ENCODE measurements at regions not wholly inside any gene's neighbourhood (a gene's known extent, or its start where the extent isn't known, plus 50 kb on each side); places are given as distances from the start of the nearest gene placed in this dataset.

DNA sequence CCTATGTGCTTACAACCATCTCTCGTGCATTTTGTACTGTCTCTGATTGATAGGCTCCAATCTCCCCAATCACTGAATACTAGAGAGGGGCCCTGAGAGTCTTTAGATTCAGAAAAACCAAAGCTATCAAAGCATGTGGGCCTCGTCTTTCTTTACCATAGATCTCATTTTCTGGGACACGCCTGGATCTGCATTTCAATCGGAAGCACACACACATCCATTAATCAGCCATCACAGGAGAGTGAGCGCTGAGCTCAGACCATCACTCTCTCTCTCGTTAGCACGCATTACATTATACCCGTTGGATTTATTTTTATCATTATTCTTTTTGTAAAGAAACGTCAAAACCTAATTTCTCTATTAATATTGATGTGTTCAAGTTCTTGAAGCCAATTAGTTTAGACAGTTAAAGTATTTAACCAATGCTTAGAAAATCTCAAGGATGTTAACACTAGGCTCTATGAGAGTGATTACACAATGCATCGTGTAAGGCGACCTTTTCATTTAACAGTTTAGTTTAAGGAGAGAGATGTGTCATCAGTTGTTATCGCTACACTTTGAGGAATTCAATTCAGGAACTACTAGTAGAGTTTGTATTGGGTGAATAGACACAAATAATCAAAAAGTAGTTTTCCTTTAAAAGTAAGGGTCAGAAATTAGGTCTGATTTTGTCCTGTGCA lies 650.7 kb downstream of the CDH8 start:
- Histone ChIP-seq H3K27ac (no peak overlapping the region), H3K9me3 (no peaks in the 10 kb centered on the region), H3K36me3 (no peaks in the 10 kb centered on the region), H3K27me3 (no peaks in the 10 kb centered on the region), H3K4me1 (no peaks in the 10 kb centered on the region), H3K4me3 (no peak overlapping the region)
- no peak for DNase-seq (ENCODE audit: low spot score in 2 of 2)
- intact Hi-C loops (cut with DNase I): no loop called here
- TF ChIP-seq CTCF (IDR thresholded peaks at IDR 0.05): no peak

GRCh38 chr16:61382435-61382834 lies 653.8 kb downstream of the CDH8 start:
- no peaks in the 10 kb centered on the region for H3K9me3 ChIP-seq
- no peak for DNase-seq (ENCODE audit: low spot score in 2 of 2)
- H3K27ac ChIP-seq: no peak overlapping the region
- no peaks in the 10 kb centered on the region for H3K36me3 ChIP-seq
- H3K4me1 ChIP-seq: no peaks in the 10 kb centered on the region
- H3K4me3 ChIP-seq: no peak overlapping the region
- TF ChIP-seq CTCF (IDR thresholded peaks at IDR 0.05): no peak
- intact Hi-C loops (cut with DNase I): no loop called here
- H3K27me3 ChIP-seq: no peaks in the 10 kb centered on the region

DNA sequence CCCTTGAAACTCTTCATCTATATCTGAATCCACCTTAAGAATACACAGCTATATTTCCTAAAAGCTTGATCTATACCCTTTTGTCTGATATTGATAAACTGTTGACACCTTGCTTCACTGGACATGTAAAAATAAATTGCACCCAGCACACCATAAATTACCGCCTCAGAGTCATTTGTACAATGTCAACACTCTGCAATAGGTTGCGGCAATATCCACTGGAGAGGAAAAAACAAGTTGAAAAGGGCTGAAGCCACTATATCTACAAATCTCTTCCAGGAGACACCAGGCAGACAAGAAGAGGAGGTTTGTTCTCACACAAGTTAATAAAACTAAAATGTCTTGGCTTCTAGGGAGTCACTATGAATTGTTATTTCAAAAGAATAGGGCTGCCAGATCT lies 656.9 kb downstream of the CDH8 start:
- Histone ChIP-seq H3K27ac (no peak overlapping the region), H3K4me1 (no peaks in the 10 kb centered on the region), H3K36me3 (no peaks in the 10 kb centered on the region), H3K4me3 (no peak overlapping the region), H3K9me3 (no peaks in the 10 kb centered on the region), H3K27me3 (no peaks in the 10 kb centered on the region)
- intact Hi-C loops (cut with DNase I): no loop called here
- no peak for TF ChIP-seq CTCF (IDR thresholded peaks at IDR 0.05)
- no peak for DNase-seq (ENCODE audit: low spot score in 2 of 2)

GRCh38 chr16:61374071-61374470 lies 662.2 kb downstream of the CDH8 start:
- no peak overlapping the region for H3K27ac ChIP-seq
- H3K4me3 ChIP-seq: no peak overlapping the region
- DNase-seq (ENCODE audit: low spot score in 2 of 2): no peak
- intact Hi-C loops (cut with DNase I): no loop called here
- H3K27me3 ChIP-seq: no peaks in the 10 kb centered on the region
- no peak for TF ChIP-seq CTCF (IDR thresholded peaks at IDR 0.05)
- H3K4me1 ChIP-seq: no peaks in the 10 kb centered on the region
- no peaks in the 10 kb centered on the region for H3K36me3 ChIP-seq
- H3K9me3 ChIP-seq: no peaks in the 10 kb centered on the region

- intact Hi-C loops (cut with DNase I): no loop called here
Observed at GRCh38 chr16:61371881-61372280, 664.4 kb downstream of the CDH8 start.

More at GRCh38 chr16:61371881-61372280, 664.4 kb downstream of the CDH8 start:
- Histone ChIP-seq H3K36me3 (no peaks in the 10 kb centered on the region), H3K4me1 (no peaks in the 10 kb centered on the region), H3K27me3 (no peaks in the 10 kb centered on the region), H3K9me3 (no peaks in the 10 kb centered on the region), H3K27ac (no peak overlapping the region), H3K4me3 (no peak overlapping the region)
- DNase-seq (ENCODE audit: low spot score in 2 of 2): no peak
- no peak for TF ChIP-seq CTCF (IDR thresholded peaks at IDR 0.05)
